GM12878 (cell line): ENCODE measurements at regions not wholly inside any gene's neighbourhood (a gene's known extent, or its start where the extent isn't known, plus 50 kb on each side); places are given as distances from the start of the nearest gene placed in this dataset.

Experiments used
- ATAC-seq: fragments of 200-7000 bp; cut with Tn5 transposase; 3 replicates; pipeline ENCODE4 v1.9.1; 2020; ENCODE audit warnings: mild to moderate bottlenecking, moderate library complexity
- BruUV-seq: library from RNA; stranded (reverse); fragments of 400-500 nt; replicated peaks from 2 replicates; lab custom pipeline; 2021; lab: Mats Ljungman, UMichigan
- CTCF ChIA-PET: fragments of 300-600 bp; sonication (Branson Sonifier 250); formaldehyde crosslinking; extraction: SDS; loops from one replicate; lab custom pipeline; 2021; ENCODE audit warnings: inconsistent platforms; lab: Yijun Ruan, JAX
- POLR2A ChIA-PET: fragments of 350-600 bp; formaldehyde crosslinking; extraction: SDS; loops from one replicate; lab custom pipeline; 2021; ENCODE audit warnings: inconsistent platforms; lab: Charles Lee
- RAD21 ChIA-PET: fragments of 300-600 bp; sonication (Branson Sonifier 250); formaldehyde crosslinking; loops from one replicate; lab custom pipeline; 2023; ENCODE audit warnings: antibody characterized with exemption; ENCODE audit not compliant: unreplicated experiment; lab: Charles Lee
- SMC1A ChIA-PET: fragments of 300-600 bp; sonication (Branson Sonifier 250); formaldehyde crosslinking; loops from one replicate; lab custom pipeline; 2023; ENCODE audit not compliant: unreplicated experiment, uncharacterized antibody; lab: Charles Lee
- DNase-seq: peaks from one replicate; pipeline ENCODE4 v3.0.0-alpha.2; 2011; ENCODE audit warnings: low read depth, low spot score
- FAIRE-seq: peaks from 3 replicates; lab custom pipeline; 2011; peaks lifted over from hg19 to GRCh38; lab: Jason Lieb, UNC
- H2AFZ ChIP-seq: 2 replicates; pipeline ENCODE4 v1.6.0; 2011; ENCODE audit warnings: low read depth, low read length, control low read depth; ENCODE audit not compliant: control insufficient read depth
- H3K27ac ChIP-seq: 2 replicates; pipeline ENCODE4 v1.5.1; 2011; ENCODE audit warnings: control low read depth; ENCODE audit not compliant: control insufficient read depth, insufficient read depth
- H3K27me3 ChIP-seq, 2 experiments: replicated peaks in 1 of 2; 2 replicates each; pipeline versions ENCODE4 v1.6.0 to v1.6.1; 2011; ENCODE audit warnings: low read length in 1 of 2; ENCODE audit not compliant: control insufficient read depth in 2 of 2, insufficient read depth in 2 of 2
- H3K36me3 ChIP-seq, 2 experiments: 2 replicates each; pipeline ENCODE4 v1.5.1; 2011; ENCODE audit warnings: low read length in 1 of 2; ENCODE audit not compliant: control insufficient read depth in 2 of 2, insufficient read depth in 2 of 2
- H3K4me1 ChIP-seq: 2 replicates; pipeline ENCODE4 v1.6.1; 2011; ENCODE audit warnings: mild to moderate bottlenecking, low read length, moderate library complexity, mixed read lengths; ENCODE audit not compliant: control insufficient read depth, insufficient read depth
- H3K4me2 ChIP-seq: 2 replicates; pipeline ENCODE4 v1.6.0; 2011; ENCODE audit warnings: control low read depth; ENCODE audit not compliant: control insufficient read depth, insufficient read depth
- H3K4me3 ChIP-seq: fragments of 200-600 bp; sonication (generic); 2 replicates; pipeline ENCODE4 v1.5.1; 2016
- H3K79me2 ChIP-seq: 2 replicates; pipeline ENCODE4 v1.6.0; 2011; ENCODE audit warnings: low read length; ENCODE audit not compliant: control insufficient read depth, insufficient read depth
- H3K9ac ChIP-seq: 2 replicates; pipeline ENCODE4 v1.8.0; 2011; ENCODE audit warnings: low read length, control low read depth, mixed read lengths; ENCODE audit not compliant: control insufficient read depth, insufficient read depth
- H3K9me3 ChIP-seq: replicated peaks from 3 replicates; pipeline ENCODE4 v1.5.1; 2011; ENCODE audit warnings: mild to moderate bottlenecking, low read length; ENCODE audit not compliant: control insufficient read depth, insufficient read depth
- H4K20me1 ChIP-seq: 2 replicates; pipeline ENCODE4 v1.6.0; 2011; ENCODE audit not compliant: control insufficient read depth, insufficient read depth
- BACH1 ChIP-seq: fragments of 450-650 bp; IDR thresholded peaks from 2 replicates; pipeline ENCODE4 v1.6.1; 2017; ENCODE audit warnings: mild to moderate bottlenecking, borderline replicate concordance
- BCL3 ChIP-seq: IDR thresholded peaks from 2 replicates; pipeline ENCODE4 v1.6.1; 2011; ENCODE audit warnings: borderline replicate concordance, low read depth, mild to moderate bottlenecking, moderate library complexity, low read length; ENCODE audit not compliant: insufficient read depth, poor library complexity, severe bottlenecking
- ETV6 ChIP-seq, 2 experiments: fragments of 450-650 bp in 1 of 2; IDR thresholded peaks in 1 of 2; conservative IDR thresholded peaks in 1 of 2; 2 replicates each; pipeline ENCODE4 v1.6.1; 2014; ENCODE audit warnings: antibody characterized with exemption in 1 of 2, borderline replicate concordance in 1 of 2, low read depth in 1 of 2, mild to moderate bottlenecking in 1 of 2, moderate library complexity in 1 of 2
- HCFC1 ChIP-seq: fragments of 150-350 bp; IDR thresholded peaks from 2 replicates; pipeline ENCODE4 v1.6.1; 2014; ENCODE audit warnings: low read length
- MYB ChIP-seq: fragments of 150-350 bp; IDR thresholded peaks from 2 replicates; pipeline ENCODE4 v1.6.1; 2014; ENCODE audit warnings: mild to moderate bottlenecking, low read depth, low read length, borderline replicate concordance
- PKNOX1 ChIP-seq: fragments of 450-650 bp; IDR thresholded peaks from 2 replicates; pipeline ENCODE4 v1.6.1; 2016; ENCODE audit warnings: mild to moderate bottlenecking
- RFX5 ChIP-seq: IDR thresholded peaks from 2 replicates; pipeline ENCODE4 v1.6.1; 2011; ENCODE audit warnings: low read depth, low read length, improper control_type of control experiment
- SP1 ChIP-seq: IDR thresholded peaks from one replicate; pipeline ENCODE4 v1.6.1; 2011; ENCODE audit warnings: low read depth, low read length
- STAT3 ChIP-seq: IDR thresholded peaks from 2 replicates; pipeline ENCODE4 v1.6.1; 2011; ENCODE audit warnings: low read depth, low read length, improper control_type of control experiment
- TCF7 ChIP-seq: IDR thresholded peaks from 2 replicates; pipeline ENCODE4 v1.6.1; 2014; ENCODE audit warnings: antibody characterized with exemption, borderline replicate concordance
- ZNF217 ChIP-seq: fragments of 450-650 bp; IDR thresholded peaks from 2 replicates; pipeline ENCODE4 v1.6.1; 2017; ENCODE audit warnings: antibody characterized with exemption, mild to moderate bottlenecking
- ZNF592 ChIP-seq: fragments of 450-650 bp; IDR thresholded peaks from 2 replicates; pipeline ENCODE4 v1.6.1; 2017; ENCODE audit warnings: mild to moderate bottlenecking, moderate library complexity
- WGBS: methylation state at CpG from one replicate; pipeline ENCODE4 v1.1.6; 2016; ENCODE audit warnings: low lambda C conversion rate; ENCODE audit not compliant: insufficient replicate concordance, insufficient coverage; ENCODE audit errors: missing lambda C conversion rate; 5-methylcytosine and 5-hydroxymethylcytosine counted together
- in situ Hi-C: fragments of 300-500 bp; cut with MboI; formaldehyde crosslinking; loops from 9 replicates; pipeline ENCODE4 v1.14.3; 2018; ENCODE audit warnings: mixed read lengths
- intact Hi-C: fragments of 100-400 bp; cut with micrococcal nuclease; formaldehyde crosslinking; loops from one replicate; pipeline ENCODE4 v1.14.2; 2022; ENCODE audit not compliant: unreplicated experiment

GRCh38 chr13:73815796-73816195 lies 318.4 kb downstream of the KLF12 start:
- CTCF ChIA-PET = interaction anchor here (1.8 kb wide), 1 partner anchor 55 kb away, joined by 5 read pairs; no protein-coding TSS in a partner anchor
- H3K4me1 ChIP-seq = no peaks in the 10 kb centered on the region
- no TSS peak for BruUV-seq
- TF ChIP-seq MYB = no peak
- TF ChIP-seq PKNOX1 = no peak
- TF ChIP-seq TCF7 = no peak
- TF ChIP-seq ZNF217 = no peak
- TF ChIP-seq, all 136 proteins: peak for 0
- FAIRE-seq (no peak), ATAC-seq (no peak), DNase-seq (no peak)
- Histone ChIP-seq H3K4me2 (no peak overlapping the region), H3K27me3 (no peaks in the 10 kb centered on the region), H3K4me3 (no peak overlapping the region), H3K9me3 (no peaks in the 10 kb centered on the region), H2AFZ (no peak overlapping the region), H3K36me3 (no peaks in the 10 kb centered on the region), H3K9ac (no peak overlapping the region), H3K27ac (no peak overlapping the region), H3K79me2 (no peaks in the 10 kb centered on the region), H4K20me1 (no peaks in the 10 kb centered on the region)
- ChIA-PET RAD21 (no interaction called here), POLR2A (no interaction called here), SMC1A (interaction anchor here (0.8 to 1.7 kb wide), 4 partner anchors 11 to 48 kb away, joined by 3 to 6 read pairs (median 3); no protein-coding TSS in a partner anchor)
- in situ Hi-C loops = no loop called here
- intact Hi-C loops = no loop called here

GRCh38 chr13:73810647-73811046 lies 323.6 kb downstream of the KLF12 start:
- no peak overlapping the region for H3K9ac ChIP-seq
- FAIRE-seq = no peak
- ChIA-PET SMC1A (interaction anchor here (1.1 kb wide), 1 partner anchor 14 kb away, joined by 4 read pairs; no protein-coding TSS in a partner anchor), CTCF (interaction anchor here (0.9 kb wide), 1 partner anchor 37 kb away, joined by 3 read pairs; no protein-coding TSS in a partner anchor), POLR2A (no interaction called here), RAD21 (no interaction called here)
- H3K36me3 ChIP-seq = no peaks in the 10 kb centered on the region
- H3K4me2 ChIP-seq = no peak overlapping the region
- no TSS peak for BruUV-seq
- H3K27me3 ChIP-seq = no peaks in the 10 kb centered on the region
- no peak overlapping the region for H2AFZ ChIP-seq
- intact Hi-C loops = no loop called here
- no peaks in the 10 kb centered on the region for H3K79me2 ChIP-seq
- no peak overlapping the region for H3K4me3 ChIP-seq
- H4K20me1 ChIP-seq = no peaks in the 10 kb centered on the region
- WGBS = 91% methylated on average over 1 of the region's 1 CpG
- H3K9me3 ChIP-seq = no peaks in the 10 kb centered on the region
- no peak overlapping the region for H3K27ac ChIP-seq
- no peak for DNase-seq
- H3K4me1 ChIP-seq = no peaks in the 10 kb centered on the region
- in situ Hi-C loops = no loop called here
- no peak for ATAC-seq
- TF ChIP-seq BCL3 (no peak), SP1 (no peak), RFX5 (no peak), HCFC1 (no peak), BACH1 (no peak), ZNF592 (no peak), STAT3 (no peak), ETV6 (conservative IDR thresholded peaks at IDR 0.05 in 1 of 2, IDR thresholded peaks at IDR 0.05 in 1 of 2; ENCODE audit: borderline replicate concordance in 1 of 2, low read depth in 1 of 2) (no peak)
